GM12873 (cell line): ENCODE measurements at regions not wholly inside any gene's neighbourhood (a gene's known extent, or its start where the extent isn't known, plus 50 kb on each side); places are given as distances from the start of the nearest gene placed in this dataset.

Experiments used
- TF ChIP-seq, protein P1 (sequence below): IDR thresholded peaks from 2 replicates; pipeline ENCODE4 v1.5.1; 2012; ENCODE audit warnings: low read depth, mild to moderate bottlenecking, moderate library complexity, low read length, control low read depth; ENCODE audit not compliant: insufficient read depth; ENCODE audit errors: missing control alignments

DNA sequence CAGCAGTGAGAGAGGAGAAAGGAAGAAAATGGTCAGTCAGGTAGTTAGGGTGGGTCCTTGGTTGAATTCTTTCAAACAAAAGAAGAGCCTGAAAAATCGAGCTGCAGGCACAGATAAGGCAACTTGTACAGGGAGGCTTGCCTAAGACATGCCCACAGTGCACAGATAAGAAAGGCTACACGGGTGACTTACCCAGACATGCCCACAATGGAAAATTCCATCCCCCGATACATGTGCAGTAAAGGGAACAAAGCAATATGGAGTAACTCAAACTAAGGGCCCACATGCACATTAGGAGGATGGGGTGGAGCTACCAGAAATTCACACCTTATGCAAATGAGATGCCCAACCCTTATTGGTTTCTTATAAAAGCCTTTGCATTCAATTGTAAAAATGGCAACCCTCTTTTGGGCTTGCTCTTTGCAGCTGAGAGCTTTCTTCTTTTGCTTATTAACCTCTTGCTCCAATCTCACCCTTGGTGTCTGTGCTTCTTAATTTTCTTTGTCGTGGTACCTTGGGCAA is 110.3 kb upstream of the RMP24 start:
- TF ChIP-seq, protein P1, sequence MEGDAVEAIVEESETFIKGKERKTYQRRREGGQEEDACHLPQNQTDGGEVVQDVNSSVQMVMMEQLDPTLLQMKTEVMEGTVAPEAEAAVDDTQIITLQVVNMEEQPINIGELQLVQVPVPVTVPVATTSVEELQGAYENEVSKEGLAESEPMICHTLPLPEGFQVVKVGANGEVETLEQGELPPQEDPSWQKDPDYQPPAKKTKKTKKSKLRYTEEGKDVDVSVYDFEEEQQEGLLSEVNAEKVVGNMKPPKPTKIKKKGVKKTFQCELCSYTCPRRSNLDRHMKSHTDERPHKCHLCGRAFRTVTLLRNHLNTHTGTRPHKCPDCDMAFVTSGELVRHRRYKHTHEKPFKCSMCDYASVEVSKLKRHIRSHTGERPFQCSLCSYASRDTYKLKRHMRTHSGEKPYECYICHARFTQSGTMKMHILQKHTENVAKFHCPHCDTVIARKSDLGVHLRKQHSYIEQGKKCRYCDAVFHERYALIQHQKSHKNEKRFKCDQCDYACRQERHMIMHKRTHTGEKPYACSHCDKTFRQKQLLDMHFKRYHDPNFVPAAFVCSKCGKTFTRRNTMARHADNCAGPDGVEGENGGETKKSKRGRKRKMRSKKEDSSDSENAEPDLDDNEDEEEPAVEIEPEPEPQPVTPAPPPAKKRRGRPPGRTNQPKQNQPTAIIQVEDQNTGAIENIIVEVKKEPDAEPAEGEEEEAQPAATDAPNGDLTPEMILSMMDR: no peak

DNA sequence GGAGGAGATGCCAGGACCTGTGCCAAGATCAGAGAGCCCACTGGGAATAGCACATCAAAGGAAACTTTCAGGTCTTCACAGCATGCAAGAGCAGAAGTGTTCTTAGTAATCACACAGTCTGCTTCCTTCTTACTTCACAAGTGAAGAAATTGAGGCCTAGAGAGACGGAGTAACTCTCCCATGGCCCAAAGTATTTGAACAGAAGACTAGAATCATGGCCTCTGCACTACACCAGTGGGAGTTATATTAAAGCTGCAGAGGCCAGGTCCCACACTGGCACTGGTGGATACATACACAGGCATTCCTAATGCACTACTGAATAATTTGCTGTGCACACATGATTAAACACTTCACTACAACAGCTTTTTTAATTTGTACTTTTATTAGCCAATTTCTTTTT is 107.6 kb upstream of the RMP24 start:
- TF ChIP-seq, protein P1: no peak

DNA sequence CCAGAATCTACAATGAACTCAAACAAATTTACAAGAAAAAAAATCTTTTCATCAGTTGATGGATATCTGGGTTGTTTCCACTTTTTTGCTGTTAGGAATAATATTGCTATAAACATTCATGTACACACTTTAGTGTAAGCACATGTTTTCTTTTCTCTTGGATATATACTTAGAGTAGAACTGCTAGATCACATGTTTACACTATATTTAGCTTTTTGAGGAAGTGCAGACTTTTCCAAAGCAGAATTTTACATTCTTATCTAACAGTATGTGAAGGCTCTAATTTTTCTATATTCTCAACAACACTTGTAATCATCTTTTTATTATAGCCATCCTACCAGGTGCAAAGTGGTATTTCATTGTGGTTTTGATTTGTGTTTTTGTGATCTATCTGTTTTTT is 103.6 kb upstream of the RMP24 start:
- TF ChIP-seq, protein P1: no peak

DNA sequence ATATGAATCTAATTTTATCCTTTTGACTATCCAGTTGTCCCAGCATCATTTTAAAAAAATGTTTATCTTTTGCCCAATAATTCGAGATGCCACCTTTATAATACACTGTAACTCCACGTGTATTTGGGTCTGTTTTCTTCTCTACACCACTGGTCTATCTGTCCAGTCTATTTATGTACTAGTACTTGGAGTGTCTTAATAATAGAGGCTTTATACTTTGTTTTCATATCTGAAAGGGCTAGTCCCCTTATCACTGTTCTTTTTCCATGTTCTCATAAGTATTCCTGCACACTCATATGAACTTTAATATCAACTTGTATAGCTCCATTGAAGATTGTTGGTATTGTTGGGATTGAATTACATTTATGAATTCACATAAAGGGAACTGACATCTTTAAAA is 101.1 kb upstream of the RMP24 start:
- TF ChIP-seq, protein P1: no peak

DNA sequence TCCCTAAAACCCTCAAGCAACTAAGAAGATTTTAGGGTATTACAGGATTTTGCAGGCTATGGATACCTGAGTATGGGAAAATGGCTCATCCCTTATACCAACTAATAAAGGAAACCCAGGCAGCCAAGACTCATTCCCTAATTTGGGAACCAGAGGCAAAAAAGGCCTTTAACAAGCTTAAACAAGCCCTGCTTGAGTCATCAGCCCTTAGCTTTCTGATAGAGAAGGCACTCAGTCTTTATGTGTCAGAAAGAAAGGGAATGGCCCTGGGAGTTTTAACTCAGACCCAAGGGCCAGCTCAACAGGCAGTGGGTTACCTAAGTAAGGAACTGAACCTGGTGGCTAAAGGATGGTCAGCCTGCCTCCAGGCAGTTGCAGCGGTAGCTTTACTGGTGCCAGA is 96.9 kb upstream of the RMP24 start:
- TF ChIP-seq, protein P1: no peak

DNA sequence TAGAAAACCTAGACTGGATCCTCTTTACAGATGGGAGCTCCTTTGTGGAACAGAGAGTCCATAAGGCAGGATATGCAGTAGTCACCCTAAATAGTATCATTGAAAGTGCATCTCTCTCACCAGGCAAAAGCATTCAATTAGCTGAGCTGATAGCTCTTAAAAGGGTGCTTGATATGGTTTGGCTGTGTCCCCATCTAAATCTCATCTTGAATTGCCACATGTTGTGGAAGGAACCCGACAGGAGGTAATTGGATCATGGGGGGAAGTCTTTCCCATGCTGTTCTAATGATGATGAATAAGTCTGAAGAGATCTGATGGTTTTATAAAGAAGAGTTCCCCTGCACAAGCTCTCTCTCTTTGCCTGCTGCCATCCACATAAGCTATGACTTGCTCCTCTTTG is 96.2 kb upstream of the RMP24 start:
- TF ChIP-seq, protein P1: no peak

DNA sequence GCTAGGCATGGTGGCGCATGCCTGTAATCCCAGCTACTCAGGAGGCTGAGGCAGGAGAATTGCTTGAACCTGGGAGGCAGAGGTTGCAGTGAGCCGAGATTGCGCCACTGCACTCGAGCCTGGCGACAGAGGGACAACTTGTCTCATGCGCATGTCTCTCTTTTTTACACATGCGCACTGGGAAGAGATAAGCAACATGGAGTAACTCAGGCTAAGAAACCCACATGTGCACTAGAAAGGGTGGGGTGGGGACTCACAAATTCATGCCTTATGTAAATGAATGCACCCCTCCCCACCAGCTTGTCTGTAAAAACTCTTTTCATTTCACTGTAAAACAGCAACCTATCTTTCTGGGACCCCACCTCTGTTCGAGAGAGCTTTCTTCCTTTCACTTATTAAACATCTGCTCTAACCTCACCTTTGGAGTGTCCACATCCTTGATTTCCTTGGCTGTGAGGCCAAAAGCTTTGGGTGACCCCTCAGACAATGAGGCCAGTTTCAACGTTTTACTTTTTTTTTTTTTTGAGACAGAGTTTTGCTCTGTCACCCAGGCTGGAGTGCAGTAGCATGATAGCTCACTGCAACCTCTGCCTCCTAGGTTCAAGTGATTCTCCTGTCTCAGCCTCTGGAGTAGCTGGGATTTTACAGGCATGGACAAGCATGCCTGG is 91.6 kb upstream of the RMP24 start:
- TF ChIP-seq, protein P1: no peak
